Islet of Langerhans (tissue), 1 donor: ENCODE measurements at regions not wholly inside any gene's neighbourhood (a gene's known extent, or its start where the extent isn't known, plus 50 kb on each side); places are given as distances from the start of the nearest gene placed in this dataset.

Experiments
- FAIRE-seq: peaks from one replicate; lab custom pipeline; 2011; peaks lifted over from hg19 to GRCh38; lab: Jason Lieb, UNC

GRCh38 chr2:37866171-37866934 is 58.7 kb upstream of the RMDN2 start:
- peak; percentile 61 for FAIRE-seq

GRCh38 chr2:37867166-37867565 is 57.9 kb upstream of the RMDN2 start:
- no peak for FAIRE-seq

GRCh38 chr2:37868866-37869265 is 56.2 kb upstream of the RMDN2 start:
- FAIRE-seq: no peak

GRCh38 chr2:37869304-37869703 is 55.8 kb upstream of the RMDN2 start:
- no peak for FAIRE-seq

GRCh38 chr2:37869771-37870170 is 55.3 kb upstream of the RMDN2 start:
- FAIRE-seq: no peak

- no peak for FAIRE-seq
Measured at GRCh38 chr2:37870829-37871228, 54.3 kb upstream of the RMDN2 start.

GRCh38 chr2:37871456-37872191 is 53.5 kb upstream of the RMDN2 start:
- peak; percentile 91 for FAIRE-seq

- FAIRE-seq: no peak
Measured at GRCh38 chr2:37872192-37872750, 52.8 kb upstream of the RMDN2 start.

- FAIRE-seq: no peak
Measured at GRCh38 chr2:37873229-37873628, 51.9 kb upstream of the RMDN2 start.

- FAIRE-seq: no peak
Measured at GRCh38 chr2:37873749-37874330, 51.2 kb upstream of the RMDN2 start.

- FAIRE-seq: no peak
Measured at GRCh38 chr2:37874470-37874869, 50.6 kb upstream of the RMDN2 start.
